H1 (cell line): ENCODE measurements at regions not wholly inside any gene's neighbourhood (a gene's known extent, or its start where the extent isn't known, plus 50 kb on each side); places are given as distances from the start of the nearest gene placed in this dataset.

Experiments
- CHD1 ChIP-seq: IDR thresholded peaks from 2 replicates; pipeline ENCODE4 v1.6.1; 2012; ENCODE audit warnings: low read depth, low read length, improper control_type of control experiment
- CTCF ChIP-seq, 3 experiments: IDR thresholded peaks; 1 replicate in 2 of 3; 2 replicates in 1 of 3; pipeline versions ENCODE4 v1.5.1 to v1.6.1; 2011; ENCODE audit warnings: low read length in 3 of 3, mild to moderate bottlenecking in 3 of 3, inconsistent platforms in 2 of 3, low read depth in 1 of 3, moderate library complexity in 1 of 3; ENCODE audit not compliant: insufficient read depth in 1 of 3; ENCODE audit errors: control extremely low read depth in 1 of 3
- EZH2 ChIP-seq: fragments of 200-600 bp; sonication (generic); IDR thresholded peaks from 2 replicates; pipeline ENCODE4 v1.7.1; 2012; ENCODE audit warnings: low read depth, mild to moderate bottlenecking, moderate library complexity, low read length, inconsistent platforms; ENCODE audit not compliant: severe bottlenecking
- POLR2A ChIP-seq, 2 experiments: IDR thresholded peaks; 1 replicate in 1 of 2; 2 replicates in 1 of 2; pipeline ENCODE4 v1.6.1; 2011; ENCODE audit warnings: low read depth in 2 of 2, low read length in 2 of 2, mild to moderate bottlenecking in 2 of 2; ENCODE audit errors: control extremely low read depth in 1 of 2
- SIN3A ChIP-seq, 2 experiments: IDR thresholded peaks in 1 of 2; conservative IDR thresholded peaks in 1 of 2; 2 replicates each; pipeline ENCODE4 v1.6.1; 2011 to 2012; ENCODE audit warnings: low read length in 2 of 2, improper control_type of control experiment in 1 of 2, low read depth in 1 of 2, mild to moderate bottlenecking in 1 of 2
- YY1 ChIP-seq: IDR thresholded peaks from 2 replicates; pipeline ENCODE4 v1.6.1; 2011; ENCODE audit warnings: low read depth, mild to moderate bottlenecking, low read length

GRCh38 chr16:49912721-49913120 is 56.8 kb upstream of the ZNF423 start:
- TF ChIP-seq CTCF (IDR thresholded peaks at IDR 0.05; ENCODE audit: control extremely low read depth in 1 of 3, insufficient read depth in 1 of 3, low read depth in 1 of 3, low read length in 3 of 3) (no peak), EZH2 (no peak), YY1 (no peak), CHD1 (no peak), SIN3A (conservative IDR thresholded peaks at IDR 0.05 in 1 of 2, IDR thresholded peaks at IDR 0.05 in 1 of 2; ENCODE audit: low read depth in 1 of 2, low read length in 2 of 2) (no peak), POLR2A (IDR thresholded peaks at IDR 0.05; ENCODE audit: control extremely low read depth in 1 of 2, low read depth in 2 of 2, low read length in 2 of 2) (no peak)
